Gastroesophageal sphincter (tissue), 4 donors: ENCODE measurements at regions not wholly inside any gene's neighbourhood (a gene's known extent, or its start where the extent isn't known, plus 50 kb on each side); places are given as distances from the start of the nearest gene placed in this dataset.
A peak's percentile ranks its signal among the peaks of the same experiment; 100 is the strongest.

Source experiments
- ATAC-seq: fragments of 150-250 bp; one replicate; pipeline ENCODE4 v1.9.1; 2016; ENCODE audit warnings: mild to moderate bottlenecking, moderate library complexity
- H3K27ac ChIP-seq, 4 donors: fragments of 200-600 bp; sonication (generic) in 3 of 4; 1 replicate in 3 of 4; 2 replicates in 1 of 4; pipeline ENCODE4 v1.5.1; 2016 to 2019
- H3K27me3 ChIP-seq: fragments of 200-600 bp; sonication (generic); one replicate; pipeline ENCODE4 v1.5.1; 2019
- H3K36me3 ChIP-seq, 2 donors: fragments of 200-600 bp; sonication (generic); one replicate each; pipeline ENCODE4 v1.5.1; 2019; ENCODE audit warnings: control low read depth in 1 of 2
- H3K4me1 ChIP-seq, 3 donors: fragments of 200-600 bp; sonication (generic); 1 replicate in 2 of 3; 2 replicates in 1 of 3; pipeline ENCODE4 v1.5.1; 2016 to 2019; ENCODE audit warnings: control low read depth in 2 of 3
- H3K4me3 ChIP-seq, 2 donors: fragments of 200-600 bp; sonication (generic); one replicate each; pipeline ENCODE4 v1.5.1; 2019; ENCODE audit warnings: mild to moderate bottlenecking in 1 of 2, moderate library complexity in 1 of 2
- H3K9me3 ChIP-seq, 3 donors: fragments of 200-600 bp; sonication (generic); one replicate each; pipeline ENCODE4 v1.5.1; 2017 to 2019; ENCODE audit warnings: control low read depth in 2 of 3
- CTCF ChIP-seq, 4 experiments: fragments of 200-600 bp in 2 of 4; fragments of 450-650 bp in 2 of 4; sonication (generic) in 1 of 4; IDR thresholded peaks; one replicate each; pipeline ENCODE4 v1.5.1; 2017 to 2019; ENCODE audit warnings: antibody characterized with exemption in 4 of 4, mild to moderate bottlenecking in 2 of 4, moderate library complexity in 2 of 4
- EP300 ChIP-seq: sonication (generic); formaldehyde crosslinking; IDR thresholded peaks from one replicate; pipeline ENCODE4 v1.6.1; 2017; ENCODE audit warnings: antibody characterized with exemption, mild to moderate bottlenecking
- POLR2A ChIP-seq, 2 donors: fragments of 450-650 bp; IDR thresholded peaks; one replicate each; pipeline ENCODE4 v1.6.1; 2017; ENCODE audit warnings: antibody characterized with exemption in 2 of 2, mild to moderate bottlenecking in 2 of 2, moderate library complexity in 1 of 2
- POLR2AphosphoS5 ChIP-seq: sonication (generic); formaldehyde crosslinking; IDR thresholded peaks from one replicate; pipeline ENCODE4 v1.6.1; 2017; ENCODE audit warnings: antibody characterized with exemption
- WGBS, 2 donors: methylation state at CpG; one replicate each; pipeline ENCODE4 v1.1.5; 2018; ENCODE audit warnings: low coverage in 1 of 2; 5-methylcytosine and 5-hydroxymethylcytosine counted together

- Histone ChIP-seq H3K36me3 (no peaks in the 10 kb centered on the region), H3K4me1 (peaks cover 0 to 56% (median 2%) of the 10 kb centered on the region in 3 donors), H3K4me3 (no peak overlapping the region), H3K9me3 (no peaks in the 10 kb centered on the region), H3K27ac (peak overlapping the region in 1 of 4 donors; percentile 20), H3K27me3 (no peaks in the 10 kb centered on the region)
- peak; percentile 26 for ATAC-seq
- 63 to 68% methylated on average over 5 to 7 of the region's 8 CpGs for WGBS, 2 donors
- TF ChIP-seq CTCF (IDR thresholded peaks at IDR 0.05) = no peak
- peak; percentile 77 for TF ChIP-seq POLR2AphosphoS5
Observed at GRCh38 chr18:10062302-10063300, 148.8 kb downstream of the VAPA start.

GRCh38 chr18:10063489-10063888 lies 149.7 kb downstream of the VAPA start:
- Histone ChIP-seq H3K36me3 (no peaks in the 10 kb centered on the region), H3K9me3 (no peaks in the 10 kb centered on the region), H3K4me3 (no peak overlapping the region), H3K27ac (no peak overlapping the region), H3K27me3 (no peaks in the 10 kb centered on the region), H3K4me1 (peaks cover 0 to 56% (median 10%) of the 10 kb centered on the region in 3 donors)
- 89 to 90% methylated on average over 5 to 8 of the region's 8 CpGs for WGBS, 2 donors
- TF ChIP-seq CTCF (IDR thresholded peaks at IDR 0.05) (no peak), POLR2AphosphoS5 (no peak), EP300 (no peak), POLR2A (IDR thresholded peaks at IDR 0.05) (no peak)
- ATAC-seq = no peak

GRCh38 chr18:10064267-10064666 lies 150.5 kb downstream of the VAPA start:
- no peak overlapping the region for H3K27ac ChIP-seq
- H3K4me1 ChIP-seq = peaks cover 0 to 55% (median 12%) of the 10 kb centered on the region in 3 donors
- WGBS, 2 donors = 100% methylated on average over 2 of the region's 3 CpGs; no CpG with 5 or more reads in 1 of the 2 donors
- TF ChIP-seq CTCF (IDR thresholded peaks at IDR 0.05) = no peak
- TF ChIP-seq POLR2A (IDR thresholded peaks at IDR 0.05) = no peak
- TF ChIP-seq POLR2AphosphoS5 = no peak
- no peak for TF ChIP-seq EP300
- no peaks in the 10 kb centered on the region for H3K27me3 ChIP-seq
- ATAC-seq = no peak
- H3K36me3 ChIP-seq = no peaks in the 10 kb centered on the region
- H3K9me3 ChIP-seq = no peaks in the 10 kb centered on the region
- no peak overlapping the region for H3K4me3 ChIP-seq

GRCh38 chr18:10065296-10065695 lies 151.5 kb downstream of the VAPA start:
- 83 to 92% methylated on average over 2 of the region's 2 CpGs for WGBS, 2 donors

More at GRCh38 chr18:10065296-10065695, 151.5 kb downstream of the VAPA start:
- Histone ChIP-seq H3K9me3 (no peaks in the 10 kb centered on the region), H3K4me1 (peaks cover 0 to 45% (median 12%) of the 10 kb centered on the region in 3 donors), H3K4me3 (no peak overlapping the region), H3K36me3 (no peaks in the 10 kb centered on the region), H3K27ac (no peak overlapping the region), H3K27me3 (no peaks in the 10 kb centered on the region)
- TF ChIP-seq POLR2A (IDR thresholded peaks at IDR 0.05) (no peak), POLR2AphosphoS5 (no peak), CTCF (IDR thresholded peaks at IDR 0.05) (no peak), EP300 (no peak)
- no peak for ATAC-seq
